IPS-18c (cell line): ENCODE measurements at regions not wholly inside any gene's neighbourhood (a gene's known extent, or its start where the extent isn't known, plus 50 kb on each side); places are given as distances from the start of the nearest gene placed in this dataset.

ENCODE experiments used
- H3K4me3 ChIP-seq: 2 replicates; pipeline ENCODE4 v1.7.0; 2013; ENCODE audit warnings: low read depth, mild to moderate bottlenecking, low read length, moderate library complexity; ENCODE audit not compliant: insufficient read depth
- H3K9me3 ChIP-seq: one replicate; pipeline ENCODE4 v1.6.1; 2013; ENCODE audit warnings: mild to moderate bottlenecking, low read length, moderate library complexity; ENCODE audit not compliant: control insufficient read depth, insufficient read depth

DNA sequence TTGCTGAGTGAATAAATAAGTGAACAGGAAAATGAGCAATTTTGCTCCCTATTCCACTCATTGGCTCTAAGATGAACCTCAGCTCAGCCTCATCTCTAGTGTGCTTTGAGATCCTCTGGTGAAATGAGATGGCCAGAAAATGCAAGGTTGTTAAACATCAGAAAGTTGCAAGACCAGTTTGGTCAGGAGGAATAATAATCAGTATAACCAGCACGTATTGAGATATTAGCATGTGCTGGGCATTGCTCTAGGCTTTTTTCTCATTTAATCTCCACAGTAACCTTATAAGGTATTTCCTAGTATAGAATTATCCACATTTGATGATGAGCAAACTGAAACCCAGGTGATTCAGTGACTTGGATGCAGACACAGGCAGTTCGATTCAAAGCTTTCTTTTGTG is 110.5 kb upstream of the PAK3 start:
- Histone ChIP-seq H3K4me3 (no peak overlapping the region), H3K9me3 (no peaks in the 10 kb centered on the region)

GRCh38 chrX:110983024-110983423 is 113.0 kb upstream of the PAK3 start:
- Histone ChIP-seq H3K9me3 (no peaks in the 10 kb centered on the region), H3K4me3 (no peak overlapping the region)

- H3K9me3 ChIP-seq = no peaks in the 10 kb centered on the region
- H3K4me3 ChIP-seq = no peak overlapping the region
Observed at GRCh38 chrX:110966839-110967238, 129.2 kb upstream of the PAK3 start.

DNA sequence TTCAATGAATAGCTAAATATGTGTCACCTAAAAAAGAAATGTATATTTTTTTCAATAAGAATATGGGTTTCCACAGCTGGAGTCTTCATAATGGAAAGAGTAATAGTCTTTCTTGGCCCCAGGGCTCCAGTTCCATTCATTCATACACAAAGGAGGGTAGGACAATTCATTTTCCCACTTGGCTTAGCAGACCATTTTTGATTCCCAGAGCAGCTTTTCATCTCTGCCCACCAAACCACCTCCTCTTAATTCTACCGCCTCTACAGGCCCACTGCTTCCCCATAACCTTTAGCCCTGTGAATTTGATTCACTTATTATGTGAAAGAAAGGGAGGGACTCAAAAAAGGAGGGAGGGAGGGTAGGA is 129.9 kb upstream of the PAK3 start:
- no peak overlapping the region for H3K4me3 ChIP-seq
- H3K9me3 ChIP-seq = no peaks in the 10 kb centered on the region

DNA sequence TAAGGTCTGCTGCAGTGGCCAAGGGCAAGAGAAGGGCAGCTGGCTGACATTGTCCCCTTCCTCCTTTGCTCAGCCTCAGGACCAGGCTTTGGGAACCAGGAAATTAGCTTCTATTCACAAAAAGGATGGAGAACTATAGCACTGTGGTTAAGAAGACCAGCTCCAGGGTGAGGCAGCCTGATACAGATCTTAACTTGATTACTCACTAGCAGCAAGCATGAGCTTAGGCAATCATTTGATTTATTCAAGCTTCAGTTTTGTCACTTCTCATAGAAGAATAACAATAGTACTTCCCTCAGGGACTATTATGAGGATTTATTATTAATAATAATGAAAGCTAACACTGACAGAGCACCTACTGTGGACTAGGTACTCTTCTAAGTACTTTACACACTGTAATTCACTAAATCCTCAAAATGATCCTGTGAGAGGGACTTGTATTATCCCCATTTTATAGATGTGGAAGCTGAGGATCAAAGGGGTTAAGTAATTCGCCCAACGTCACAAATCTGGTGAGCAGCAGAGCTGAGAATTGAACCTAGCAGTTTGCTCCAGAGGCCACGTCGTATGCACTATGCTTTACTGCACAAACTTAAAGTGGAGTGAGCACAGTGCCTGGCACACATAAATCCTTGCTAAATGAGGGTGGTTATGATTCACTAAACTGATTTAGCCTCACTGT is 130.4 kb upstream of the PAK3 start:
- Histone ChIP-seq H3K9me3 (no peaks in the 10 kb centered on the region), H3K4me3 (no peak overlapping the region)

GRCh38 chrX:110964786-110965185 is 131.2 kb upstream of the PAK3 start:
- H3K9me3 ChIP-seq = no peaks in the 10 kb centered on the region
- H3K4me3 ChIP-seq = no peak overlapping the region

DNA sequence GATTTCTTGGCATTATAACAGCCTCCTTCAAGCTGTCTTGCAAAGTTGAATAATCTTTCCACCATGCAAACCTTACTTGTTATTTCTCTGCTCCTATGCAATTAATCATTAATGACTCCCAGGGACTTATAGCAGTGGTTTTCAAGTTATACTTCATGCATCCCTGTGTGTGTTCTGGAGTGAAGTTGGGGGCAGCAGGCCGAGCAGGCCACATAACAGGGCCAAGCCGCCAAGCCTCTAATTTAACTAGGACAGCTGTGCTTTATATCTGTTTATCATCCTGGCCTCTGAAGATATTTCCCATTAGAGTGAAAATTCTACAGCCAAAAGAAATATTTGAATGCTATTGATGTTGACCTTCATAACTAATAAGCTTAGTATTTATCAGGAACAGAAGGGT is 133.5 kb upstream of the PAK3 start:
- Histone ChIP-seq H3K4me3 (no peak overlapping the region), H3K9me3 (no peaks in the 10 kb centered on the region)

DNA sequence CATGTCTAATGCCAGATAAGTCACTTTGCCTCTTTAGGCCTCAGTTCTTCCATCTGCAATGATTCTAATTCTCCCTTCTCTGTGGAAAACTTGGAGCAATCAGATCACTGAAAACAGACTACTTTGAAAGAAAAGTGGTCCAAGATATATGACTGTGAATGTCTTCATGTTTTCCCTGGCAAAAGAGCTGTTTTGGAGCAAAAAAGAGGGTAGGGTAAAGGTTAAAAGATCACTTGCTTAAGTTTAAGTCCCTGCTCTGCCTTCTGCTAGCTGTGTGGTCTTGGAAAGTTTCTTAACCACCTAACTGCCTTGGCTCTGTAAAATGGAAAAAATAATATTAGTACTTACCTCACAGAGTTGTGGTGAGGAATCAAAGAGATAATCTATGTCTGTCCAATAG is 140.3 kb upstream of the PAK3 start:
- H3K4me3 ChIP-seq = no peak overlapping the region
- no peaks in the 10 kb centered on the region for H3K9me3 ChIP-seq

DNA sequence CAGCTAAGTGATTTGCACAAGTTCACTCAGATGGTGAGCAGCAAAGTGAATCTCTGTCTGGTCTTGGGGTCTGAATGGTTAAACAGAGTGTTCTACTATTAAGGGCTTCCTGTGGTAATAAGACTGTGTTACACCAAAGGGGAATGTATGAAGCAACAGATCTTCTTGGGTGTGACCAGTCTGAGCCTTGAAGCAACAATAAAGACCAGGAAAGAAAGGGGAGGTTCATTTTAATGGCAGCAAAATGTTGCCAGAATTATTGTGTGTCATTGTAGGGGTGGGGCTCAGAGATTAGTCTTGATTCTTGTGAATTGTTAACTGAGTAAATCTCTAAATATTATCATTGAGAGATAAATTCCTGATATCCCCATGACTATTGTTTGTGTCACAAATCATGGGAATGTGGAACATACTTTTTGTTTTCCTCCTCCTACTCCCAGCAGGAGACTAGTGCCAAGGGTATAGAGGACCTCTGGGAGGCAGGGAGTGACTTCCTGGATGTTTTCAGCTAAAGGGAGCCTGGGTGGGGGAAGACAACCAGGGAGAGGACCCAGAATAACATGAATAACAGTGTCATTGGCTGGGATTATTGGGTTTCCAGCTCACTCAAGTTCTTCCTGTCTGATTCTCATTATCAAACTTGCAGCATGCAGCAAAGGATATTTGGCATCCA is 141.4 kb upstream of the PAK3 start:
- Histone ChIP-seq H3K9me3 (no peaks in the 10 kb centered on the region), H3K4me3 (no peak overlapping the region)

DNA sequence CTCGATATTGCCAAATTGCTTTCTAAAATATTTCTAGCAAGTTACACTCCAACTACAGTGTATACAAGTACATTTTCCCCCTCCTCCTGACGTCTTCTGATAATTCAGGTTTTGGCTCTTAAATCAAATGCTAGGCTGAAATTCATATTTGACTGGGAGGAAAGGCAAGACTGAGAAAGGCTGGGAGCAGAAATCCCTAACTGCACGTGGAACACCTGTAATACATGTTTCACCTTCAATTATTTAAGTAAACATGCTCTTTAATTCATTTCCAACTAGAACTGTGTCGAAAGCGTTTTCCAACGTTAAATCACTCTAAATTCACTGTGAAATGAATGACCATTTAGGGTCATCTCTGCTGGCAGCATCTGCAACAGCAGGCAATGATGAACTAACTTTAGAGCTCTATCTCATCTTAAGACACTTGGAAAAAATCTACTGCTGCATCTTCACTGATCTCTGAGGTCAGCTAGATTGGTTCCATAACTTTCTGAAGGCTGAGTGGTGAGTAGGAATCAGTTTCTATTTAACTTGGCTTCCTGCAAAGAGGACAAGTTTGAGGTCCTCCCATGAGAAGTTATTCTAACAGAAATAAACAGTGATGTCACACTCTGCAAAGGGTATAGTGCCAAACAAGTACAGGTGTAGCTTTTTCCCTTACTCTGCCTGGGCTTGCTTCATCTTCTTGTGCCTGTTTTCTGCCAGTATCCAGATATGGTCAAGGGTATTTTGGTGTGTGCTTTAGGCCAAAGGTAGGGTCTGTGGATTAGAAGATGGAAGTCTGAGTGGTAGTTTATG is 144.3 kb upstream of the PAK3 start:
- Histone ChIP-seq H3K9me3 (no peaks in the 10 kb centered on the region), H3K4me3 (no peak overlapping the region)

DNA sequence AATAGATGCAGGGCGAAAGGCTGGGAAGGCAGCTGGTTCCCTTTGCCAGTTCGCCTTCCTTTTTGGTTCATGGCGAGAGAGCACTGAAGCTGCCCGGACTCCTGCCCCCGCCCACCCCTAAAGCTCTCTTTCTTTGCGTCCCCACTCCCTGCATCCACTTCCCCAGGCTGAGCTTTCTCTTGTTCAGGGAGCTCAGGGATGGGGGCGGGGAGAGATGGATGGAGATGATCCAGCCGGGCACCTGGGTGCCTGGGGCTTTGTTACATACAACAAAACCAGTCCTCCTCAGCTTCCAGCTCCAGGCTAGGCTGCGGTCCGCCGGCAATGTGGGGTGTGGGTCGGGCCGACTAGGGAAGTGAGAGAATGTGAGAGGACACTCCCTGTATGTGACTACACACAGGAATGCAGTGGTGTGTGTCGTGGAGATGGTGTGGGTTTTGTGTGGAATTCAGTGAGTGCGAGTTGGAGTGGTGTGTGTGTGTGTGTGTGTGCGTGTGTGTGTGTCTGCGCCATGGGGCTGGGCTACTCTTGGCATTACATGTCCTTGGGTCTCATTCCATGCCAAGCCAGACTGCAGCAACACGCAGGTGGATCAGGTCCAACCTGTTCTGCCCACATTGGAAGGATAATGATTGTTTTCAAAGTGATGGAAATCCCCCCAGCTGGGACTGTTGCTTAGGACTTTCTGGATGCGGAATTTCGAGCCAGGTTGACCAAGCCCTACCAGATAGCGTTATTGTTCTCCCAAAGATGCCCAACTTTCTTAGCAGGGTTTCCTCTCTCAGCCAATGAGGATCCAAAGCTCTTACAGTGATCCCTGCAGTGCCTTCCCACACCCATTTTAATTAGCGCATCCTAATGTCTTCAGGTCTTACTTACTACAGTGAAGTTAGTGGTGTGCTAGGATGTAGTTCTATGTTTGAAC is 149.4 kb upstream of the CHRDL1 start:
- H3K9me3 ChIP-seq = no peaks in the 10 kb centered on the region

GRCh38 chrX:110944311-110944750 is 148.7 kb upstream of the CHRDL1 start:
- Histone ChIP-seq H3K4me3 (peak overlapping the region; percentile 69), H3K9me3 (no peaks in the 10 kb centered on the region)

More for the DNA sequence above, 149.4 kb upstream of the CHRDL1 start:
- H3K4me3 ChIP-seq = peak overlapping the region; percentile 69

GRCh38 chrX:110941906-110942305 is 146.3 kb upstream of the CHRDL1 start:
- H3K4me3 ChIP-seq = no peak overlapping the region
- no peaks in the 10 kb centered on the region for H3K9me3 ChIP-seq

DNA sequence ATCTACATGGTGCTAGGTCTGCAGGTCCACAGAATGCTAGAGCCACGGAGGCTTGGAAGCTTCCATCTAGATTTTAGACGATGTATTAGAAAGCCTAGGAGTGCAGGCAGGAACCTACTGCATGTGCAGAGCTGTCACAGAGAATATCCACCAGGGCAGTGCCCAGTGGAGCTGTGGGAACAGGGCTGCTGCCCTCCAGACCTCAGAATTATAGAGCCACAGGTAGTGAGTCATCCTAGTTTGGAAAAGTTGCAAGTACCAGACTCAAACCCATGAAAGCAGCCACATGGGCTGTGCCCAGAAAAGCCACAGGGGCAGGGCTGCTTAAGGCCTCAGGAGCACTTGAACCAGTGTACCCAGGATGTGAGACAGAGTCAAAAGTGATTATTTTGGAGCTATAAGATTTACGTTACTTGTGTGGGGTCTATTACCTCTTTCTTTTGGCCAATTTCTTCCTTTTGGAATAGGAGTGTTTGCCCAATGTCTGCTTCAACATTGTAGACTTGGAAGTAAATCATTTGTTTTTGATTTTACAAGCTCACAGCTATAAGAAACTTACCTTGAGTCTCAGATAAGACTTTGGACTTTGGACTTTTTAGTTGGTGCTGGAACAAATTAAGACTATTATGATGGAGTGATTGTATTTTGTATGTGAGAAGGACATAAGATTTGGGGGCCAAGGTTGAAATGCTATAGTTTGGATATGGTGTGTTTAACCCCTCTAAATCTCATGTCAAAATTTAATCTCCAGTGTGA is 143.5 kb upstream of the CHRDL1 start:
- no peak overlapping the region for H3K4me3 ChIP-seq
- H3K9me3 ChIP-seq = no peaks in the 10 kb centered on the region

GRCh38 chrX:110924871-110925270 is 129.3 kb upstream of the CHRDL1 start:
- Histone ChIP-seq H3K4me3 (no peak overlapping the region), H3K9me3 (no peaks in the 10 kb centered on the region)

DNA sequence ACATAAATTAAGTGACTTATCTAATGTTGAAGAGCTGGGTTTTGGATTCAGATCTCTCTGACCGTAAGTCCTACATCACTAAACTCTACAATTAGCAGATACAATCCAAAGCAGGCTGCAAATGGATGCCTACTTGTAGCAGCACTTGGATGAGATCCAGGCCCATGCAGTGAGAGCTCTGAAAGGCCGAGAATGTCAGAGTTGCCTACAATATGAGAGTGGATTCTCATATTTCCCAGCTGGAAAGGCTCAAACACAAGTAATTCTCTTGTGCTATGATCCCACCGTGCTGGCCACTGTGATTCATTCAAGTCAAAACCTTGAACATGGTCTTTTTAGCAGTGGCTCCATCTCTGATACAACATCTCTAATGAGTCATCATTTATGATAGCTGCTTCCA is 125.4 kb upstream of the CHRDL1 start:
- Histone ChIP-seq H3K4me3 (no peak overlapping the region), H3K9me3 (no peaks in the 10 kb centered on the region)

GRCh38 chrX:110915570-110915969 is 120.0 kb upstream of the CHRDL1 start:
- H3K9me3 ChIP-seq = no peaks in the 10 kb centered on the region
- no peak overlapping the region for H3K4me3 ChIP-seq
